Loucy (cell line): ENCODE measurements at regions not wholly inside any gene's neighbourhood (a gene's known extent, or its start where the extent isn't known, plus 50 kb on each side); places are given as distances from the start of the nearest gene placed in this dataset.
"Not testable (repeated sequence)": the region's sequence is repeated elsewhere in the genome, so short reads cannot be mapped to it uniquely, and the experiment has no call there.

Experiments
- H2AFZ ChIP-seq: fragments of 200-600 bp; sonication (generic); 2 replicates; pipeline ENCODE4 v1.6.0; 2016; ENCODE audit warnings: antibody characterized with exemption, mild to moderate bottlenecking, low read length, moderate library complexity
- H3F3A ChIP-seq: fragments of 200-600 bp; 2 replicates; pipeline ENCODE4 v1.6.0; 2016; ENCODE audit warnings: antibody characterized with exemption, low read depth, mild to moderate bottlenecking
- H3K27me3 ChIP-seq: fragments of 200-600 bp; sonication (generic); 2 replicates; pipeline ENCODE4 v1.6.1; 2014; ENCODE audit warnings: low read length, mild to moderate bottlenecking; ENCODE audit not compliant: insufficient read depth, poor library complexity, severe bottlenecking
- H3K36me3 ChIP-seq: fragments of 200-600 bp; sonication (generic); 2 replicates; pipeline ENCODE4 v1.6.1; 2016; ENCODE audit warnings: low read length; ENCODE audit not compliant: insufficient read depth
- H3K4me1 ChIP-seq: fragments of 200-600 bp; sonication (generic); 2 replicates; pipeline ENCODE4 v1.5.1; 2014; ENCODE audit warnings: low read length, mild to moderate bottlenecking; ENCODE audit not compliant: insufficient read depth, poor library complexity, severe bottlenecking
- H3K4me2 ChIP-seq: fragments of 200-600 bp; sonication (generic); 2 replicates; pipeline ENCODE4 v1.6.0; 2014; ENCODE audit warnings: antibody characterized with exemption, low read length, low read depth, mild to moderate bottlenecking; ENCODE audit not compliant: poor library complexity, severe bottlenecking
- H3K4me3 ChIP-seq: fragments of 200-600 bp; sonication (generic); 2 replicates; pipeline ENCODE4 v1.5.1; 2014; ENCODE audit warnings: low read length, mild to moderate bottlenecking, mixed read lengths; ENCODE audit not compliant: poor library complexity, severe bottlenecking
- H3K79me2 ChIP-seq: fragments of 200-600 bp; sonication (generic); 2 replicates; pipeline ENCODE4 v1.6.1; 2014; ENCODE audit warnings: low read length; ENCODE audit not compliant: insufficient read depth
- H3K9ac ChIP-seq: fragments of 200-600 bp; sonication (generic); 2 replicates; pipeline ENCODE4 v1.6.0; 2014; ENCODE audit warnings: mild to moderate bottlenecking, low read depth, low read length, moderate library complexity; ENCODE audit not compliant: poor library complexity, severe bottlenecking
- H3K9me2 ChIP-seq: fragments of 200-600 bp; sonication (generic); replicated peaks from 2 replicates; pipeline ENCODE4 v1.6.1; 2016; ENCODE audit warnings: low read depth, low read length, mixed read lengths
- H3K9me3 ChIP-seq: fragments of 200-600 bp; sonication (generic); 2 replicates; pipeline ENCODE4 v1.6.1; 2014; ENCODE audit warnings: mild to moderate bottlenecking, antibody characterized with exemption, low read length, low read depth; ENCODE audit not compliant: insufficient read depth
- H4K20me1 ChIP-seq: fragments of 200-600 bp; sonication (generic); 2 replicates; pipeline ENCODE4 v1.6.0; 2014; ENCODE audit warnings: antibody characterized with exemption, low read length, mild to moderate bottlenecking; ENCODE audit not compliant: insufficient read depth, poor library complexity, severe bottlenecking
- CTCF ChIP-seq: fragments of 200-600 bp; sonication (generic); conservative IDR thresholded peaks from 2 replicates; pipeline ENCODE4 v1.5.1; 2014; ENCODE audit warnings: mild to moderate bottlenecking, antibody characterized with exemption, low read length
- EZH2phosphoT487 ChIP-seq: fragments of 200-600 bp; IDR thresholded peaks from 2 replicates; pipeline ENCODE4 v1.6.1; 2018; ENCODE audit warnings: antibody characterized with exemption, mild to moderate bottlenecking, moderate library complexity, borderline replicate concordance

- H3K4me2 ChIP-seq, result no peak overlapping the region
- no peaks in the 10 kb centered on the region for H4K20me1 ChIP-seq
- H3K9me2 ChIP-seq, result no peaks in the 10 kb centered on the region
- no peak overlapping the region for H2AFZ ChIP-seq
- H3K79me2 ChIP-seq, result no peaks in the 10 kb centered on the region
- no peaks in the 10 kb centered on the region for H3K27me3 ChIP-seq
- no peaks in the 10 kb centered on the region for H3K4me1 ChIP-seq
- no peak overlapping the region for H3K4me3 ChIP-seq
- TF ChIP-seq CTCF, result no peak
- TF ChIP-seq EZH2phosphoT487, result no peak
- no peaks in the 10 kb centered on the region for H3F3A ChIP-seq
- no peaks in the 10 kb centered on the region for H3K9me3 ChIP-seq
- H3K36me3 ChIP-seq, result no peaks in the 10 kb centered on the region
- no peak overlapping the region for H3K9ac ChIP-seq
Observed at GRCh38 chr6:10136636-10137035, 278.2 kb downstream of the TFAP2A start.

- not testable (repeated sequence) for H3K9me3 ChIP-seq, H3K9ac ChIP-seq, H2AFZ ChIP-seq, H3K27me3 ChIP-seq, H4K20me1 ChIP-seq, H3K36me3 ChIP-seq, H3F3A ChIP-seq, H3K4me3 ChIP-seq, H3K4me2 ChIP-seq, H3K9me2 ChIP-seq, H3K79me2 ChIP-seq, H3K4me1 ChIP-seq
Observed at GRCh38 chr6:10134185-10134584, 280.7 kb downstream of the TFAP2A start.

GRCh38 chr6:10128721-10129120 lies 286.2 kb downstream of the TFAP2A start:
- Histone ChIP-seq H3K36me3 (no peaks in the 10 kb centered on the region), H3K27me3 (no peaks in the 10 kb centered on the region), H3K9me2 (no peaks in the 10 kb centered on the region), H3K4me3 (no peak overlapping the region), H4K20me1 (no peaks in the 10 kb centered on the region), H2AFZ (no peak overlapping the region), H3K9ac (no peak overlapping the region), H3K9me3 (no peaks in the 10 kb centered on the region), H3K79me2 (no peaks in the 10 kb centered on the region), H3K4me1 (no peaks in the 10 kb centered on the region), H3K4me2 (no peak overlapping the region), H3F3A (no peaks in the 10 kb centered on the region)
- no peak for TF ChIP-seq CTCF

- H3K27me3 ChIP-seq, result no peaks in the 10 kb centered on the region
- H4K20me1 ChIP-seq, result no peaks in the 10 kb centered on the region
- TF ChIP-seq EZH2phosphoT487 (no peak), CTCF (no peak)
- no peak overlapping the region for H3K4me2 ChIP-seq
- no peak overlapping the region for H3K9ac ChIP-seq
- H3K9me2 ChIP-seq, result no peaks in the 10 kb centered on the region
- no peaks in the 10 kb centered on the region for H3K79me2 ChIP-seq
- no peaks in the 10 kb centered on the region for H3K9me3 ChIP-seq
- H3K4me3 ChIP-seq, result no peak overlapping the region
- no peaks in the 10 kb centered on the region for H3K4me1 ChIP-seq
- no peaks in the 10 kb centered on the region for H3K36me3 ChIP-seq
- H3F3A ChIP-seq, result no peaks in the 10 kb centered on the region
- H2AFZ ChIP-seq, result no peak overlapping the region
Observed at GRCh38 chr6:10122164-10122563, 292.7 kb downstream of the TFAP2A start.
